ENCODE measurements at regions not wholly inside any gene's neighbourhood (a gene's known extent, or its start where the extent isn't known, plus 50 kb on each side); places are given as distances from the start of the nearest gene placed in this dataset.
A peak's percentile ranks its signal among the peaks of the same experiment; 100 is the strongest.

- no peaks in the 10 kb centered on the region for H3K9me3 ChIP-seq (replicated peaks; ENCODE audit: control insufficient read depth, insufficient read depth, low read depth, low read length)
- no peaks in the 10 kb centered on the region for H3K9me1 ChIP-seq (ENCODE audit: control insufficient read depth, insufficient read depth, low read length)
- no peak for DNase-seq (ENCODE audit: extremely low read depth in 1 of 4, low spot score in 3 of 4)
- no peaks in the 10 kb centered on the region for H3K79me2 ChIP-seq (ENCODE audit: control insufficient read depth, insufficient read depth, low read length)
- no peak for FAIRE-seq
- ChIA-PET POLR2A (no interaction called here), CTCF (ENCODE audit: low intra/inter-chr PET ratio) (no interaction called here)
- H2AFZ ChIP-seq (ENCODE audit: low read depth, low read length) = no peak overlapping the region
- 23% methylated on average over 2 of the region's 2 CpGs for WGBS (ENCODE audit: insufficient coverage, low coverage, missing lambda C conversion rate)
- in situ Hi-C loops (cut with MboI) (no loop called here), intact Hi-C loops (cut with micrococcal nuclease) (no loop called here)
- no peak overlapping the region for H3K4me2 ChIP-seq (ENCODE audit: insufficient read depth, low read length)
- no peaks in the 10 kb centered on the region for H3K36me3 ChIP-seq (ENCODE audit: control insufficient read depth, insufficient read depth, low read length)
- no peaks in the 10 kb centered on the region for H3K4me1 ChIP-seq (replicated peaks in 1 of 2; ENCODE audit: control insufficient read depth in 2 of 2, insufficient read depth in 2 of 2, low read length in 2 of 2)
- no peak overlapping the region for H3K9ac ChIP-seq (ENCODE audit: insufficient read depth in 1 of 2, low read depth in 2 of 2, low read length in 2 of 2)
- no peak overlapping the region for H3K27ac ChIP-seq (ENCODE audit: extremely low read depth, low read depth, low read length)
- no TSS peak for BruUV-seq (replicated peaks)
- no peaks in the 10 kb centered on the region for H4K20me1 ChIP-seq (replicated peaks; ENCODE audit: control insufficient read depth, insufficient read depth, low read length)
- no peak overlapping the region for H3K4me3 ChIP-seq
- TF ChIP-seq ZNF316 (IDR thresholded peaks at IDR 0.05) = peak; percentile 79
- TF ChIP-seq MAFG (tag; conservative IDR thresholded peaks at IDR 0.05) = peak; percentile 61
- peak; percentile 57; the same call in 1 of the 2 replicates for TF ChIP-seq MAFK (IDR thresholded peaks at IDR 0.05; ENCODE audit: low read length)
- TF ChIP-seq ZNF644 (tag; IDR thresholded peaks at IDR 0.05; ENCODE audit: low read depth) = no peak
- no peak for TF ChIP-seq XRCC3 (IDR thresholded peaks at IDR 0.05)
- peak; percentile 68 for TF ChIP-seq MAFF (IDR thresholded peaks at IDR 0.05; ENCODE audit: low read length)
- no peak for TF ChIP-seq KDM4B (IDR thresholded peaks at IDR 0.05; ENCODE audit: borderline replicate concordance in 2 of 2, low read depth in 1 of 2)
- TF ChIP-seq C11orf30 (IDR thresholded peaks at IDR 0.05; ENCODE audit: low read depth) = peak; percentile 69
- no peak for ATAC-seq
- H3K27me3 ChIP-seq (ENCODE audit: control insufficient read depth in 2 of 2, insufficient read depth in 2 of 2, low read length in 2 of 2) = no peaks in the 10 kb centered on the region
Measured at GRCh38 chr1:191618181-191618580, 540.1 kb upstream of the RGS18 start.

DNA sequence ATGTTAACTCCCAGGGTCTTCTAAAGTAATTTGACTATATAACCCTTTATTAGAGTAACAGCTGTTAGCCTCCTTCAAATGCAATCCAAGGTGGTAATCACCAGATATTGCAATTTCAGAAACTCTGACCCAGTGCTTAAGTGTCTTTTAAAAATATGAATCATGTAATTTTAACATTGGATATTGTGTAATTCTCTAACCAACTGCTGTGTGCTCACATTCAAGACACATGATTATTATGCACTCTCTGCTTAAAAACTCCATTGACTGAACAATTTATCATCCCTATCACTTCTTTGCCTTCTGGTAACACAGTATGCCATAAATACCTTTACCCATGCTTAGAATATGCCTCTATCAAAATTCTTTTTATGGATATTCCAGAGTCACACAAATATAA lies 537.4 kb upstream of the RGS18 start:
- Histone ChIP-seq H3K4me3 (no peak overlapping the region), H3K9ac (ENCODE audit: insufficient read depth in 1 of 2, low read depth in 2 of 2, low read length in 2 of 2) (no peak overlapping the region), H2AFZ (ENCODE audit: low read depth, low read length) (no peak overlapping the region), H3K4me1 (replicated peaks in 1 of 2; ENCODE audit: control insufficient read depth in 2 of 2, insufficient read depth in 2 of 2, low read length in 2 of 2) (no peaks in the 10 kb centered on the region), H3K79me2 (ENCODE audit: control insufficient read depth, insufficient read depth, low read length) (no peaks in the 10 kb centered on the region), H3K9me3 (replicated peaks; ENCODE audit: control insufficient read depth, insufficient read depth, low read depth, low read length) (no peaks in the 10 kb centered on the region), H3K36me3 (ENCODE audit: control insufficient read depth, insufficient read depth, low read length) (no peaks in the 10 kb centered on the region), H3K9me1 (ENCODE audit: control insufficient read depth, insufficient read depth, low read length) (no peaks in the 10 kb centered on the region), H3K4me2 (ENCODE audit: insufficient read depth, low read length) (no peak overlapping the region), H4K20me1 (replicated peaks; ENCODE audit: control insufficient read depth, insufficient read depth, low read length) (no peaks in the 10 kb centered on the region), H3K27ac (ENCODE audit: extremely low read depth, low read depth, low read length) (no peak overlapping the region), H3K27me3 (ENCODE audit: control insufficient read depth in 2 of 2, insufficient read depth in 2 of 2, low read length in 2 of 2) (no peaks in the 10 kb centered on the region)
- in situ Hi-C loops (cut with MboI) (no loop called here), intact Hi-C loops (cut with micrococcal nuclease) (no loop called here)
- POLR2A ChIA-PET = no interaction called here
- CTCF ChIA-PET (ENCODE audit: low intra/inter-chr PET ratio) = no interaction called here
- no peak for ATAC-seq
- no TSS peak for BruUV-seq (replicated peaks)
- no peak for FAIRE-seq
- no peak for DNase-seq (ENCODE audit: extremely low read depth in 1 of 4, low spot score in 3 of 4)
- TF ChIP-seq MXI1 (IDR thresholded peaks at IDR 0.05; ENCODE audit: low read depth, low read length) (no peak), TARDBP (IDR thresholded peaks at IDR 0.05) (no peak), RBBP5 (IDR thresholded peaks at IDR 0.05; ENCODE audit: borderline replicate concordance, insufficient read depth, low read length, poor library complexity, severe bottlenecking) (no peak), MYC (IDR thresholded peaks at IDR 0.05; ENCODE audit: low read depth, low read length) (no peak), MYC (CRISPR knock-in tag; IDR thresholded peaks at IDR 0.05; ENCODE audit: borderline replicate concordance, low read depth) (no peak), TBL1XR1 (IDR thresholded peaks at IDR 0.05; ENCODE audit: low read length in 2 of 2) (no peak), U2AF1 (optimal IDR thresholded peaks at IDR 0.05; ENCODE audit: low read depth, low read length) (no peak), SETDB1 (IDR thresholded peaks at IDR 0.05; ENCODE audit: low read length) (no peak), GTF2B (IDR thresholded peaks at IDR 0.05; ENCODE audit: extremely low read depth, insufficient read length) (no peak), ZNF224 (CRISPR knock-in tag; IDR thresholded peaks at IDR 0.05) (no peak), TFAM (CRISPR knock-in tag; conservative IDR thresholded peaks at IDR 0.05) (no peak), SMAD4 (CRISPR knock-in tag; conservative IDR thresholded peaks at IDR 0.05) (no peak), ZNF696 (CRISPR knock-in tag; conservative IDR thresholded peaks at IDR 0.05) (no peak)
